K562 (cell line): ENCODE measurements at regions not wholly inside any gene's neighbourhood (a gene's known extent, or its start where the extent isn't known, plus 50 kb on each side); places are given as distances from the start of the nearest gene placed in this dataset.

ENCODE experiments used
- ATAC-seq: fragments of 200-7000 bp; cut with Tn5 transposase; 3 replicates; pipeline ENCODE4 v1.9.1; 2020; ENCODE audit warnings: moderate library complexity
- BruUV-seq: library from RNA; stranded (reverse); fragments of 400-500 nt; replicated peaks from 2 replicates; lab custom pipeline; 2021; lab: Mats Ljungman, UMichigan
- CTCF ChIA-PET: fragments of 300-600 bp; formaldehyde crosslinking; extraction: SDS; loops from one replicate; lab custom pipeline; 2021; ENCODE audit warnings: low intra/inter-chr PET ratio; lab: Yijun Ruan, JAX
- POLR2A ChIA-PET: fragments of 300-600, 350-650 bp; sonication (Branson Sonifier 250); formaldehyde crosslinking; extraction: SDS; loops from one replicate; lab custom pipeline; 2021; ENCODE audit warnings: antibody characterized with exemption, inconsistent platforms; lab: Yijun Ruan, JAX
- DNase-seq, 4 experiments: peaks; one replicate each; pipeline versions ENCODE4 v3.0.0 to v3.0.0-alpha.2; 2011 to 2018; ENCODE audit warnings: low spot score in 3 of 4, mixed read lengths in 3 of 4; ENCODE audit errors: extremely low read depth in 1 of 4
- FAIRE-seq: peaks from 2 replicates; lab custom pipeline; 2011; peaks lifted over from hg19 to GRCh38; lab: Jason Lieb, UNC
- H2AFZ ChIP-seq: 2 replicates; pipeline ENCODE4 v1.6.0; 2011; ENCODE audit warnings: low read depth, low read length, control low read depth, inconsistent platforms
- H3K27ac ChIP-seq: fragments of 200-600 bp; 3 replicates; pipeline ENCODE4 v1.8.0; 2011; ENCODE audit warnings: low read depth, mild to moderate bottlenecking, control low read depth, inconsistent platforms, low read length, moderate library complexity, mixed read lengths; ENCODE audit errors: extremely low read depth
- H3K27me3 ChIP-seq, 2 experiments: fragments of 300-600 bp in 1 of 2; 2 replicates in 1 of 2; 3 replicates in 1 of 2; pipeline versions ENCODE4 v1.6.0 to v1.8.0; 2011; ENCODE audit warnings: inconsistent platforms in 2 of 2, low read length in 2 of 2, mild to moderate bottlenecking in 1 of 2, mixed read lengths in 1 of 2, moderate library complexity in 1 of 2; ENCODE audit not compliant: control insufficient read depth in 2 of 2, insufficient read depth in 2 of 2
- H3K36me3 ChIP-seq: fragments of 300-600 bp; 3 replicates; pipeline ENCODE4 v1.8.0; 2011; ENCODE audit warnings: mild to moderate bottlenecking, low read length, inconsistent platforms; ENCODE audit not compliant: control insufficient read depth, insufficient read depth
- H3K4me1 ChIP-seq, 2 experiments: fragments of 200-600 bp in 1 of 2; replicated peaks in 1 of 2; 2 replicates in 1 of 2; 3 replicates in 1 of 2; pipeline versions ENCODE4 v1.5.1 to v1.8.0; 2011; ENCODE audit warnings: inconsistent platforms in 2 of 2, low read length in 2 of 2, mild to moderate bottlenecking in 1 of 2, mixed read lengths in 1 of 2, moderate library complexity in 1 of 2; ENCODE audit not compliant: control insufficient read depth in 2 of 2, insufficient read depth in 2 of 2
- H3K4me2 ChIP-seq: 2 replicates; pipeline ENCODE4 v1.6.1; 2011; ENCODE audit warnings: low read length, control low read depth, inconsistent platforms, mixed read lengths; ENCODE audit not compliant: insufficient read depth
- H3K4me3 ChIP-seq: fragments of 200-600 bp; sonication (generic), shearing (Covaris generic); 2 replicates; pipeline ENCODE4 v1.5.1; 2016; ENCODE audit warnings: control low read depth, inconsistent platforms
- H3K79me2 ChIP-seq: fragments of 200-600 bp; 3 replicates; pipeline ENCODE4 v1.8.0; 2011; ENCODE audit warnings: low read length, inconsistent platforms; ENCODE audit not compliant: control insufficient read depth, insufficient read depth
- H3K9ac ChIP-seq, 2 experiments: 2 replicates each; pipeline versions ENCODE4 v1.6.0 to v1.6.1; 2011; ENCODE audit warnings: low read depth in 2 of 2, low read length in 2 of 2, control low read depth in 1 of 2, inconsistent platforms in 1 of 2, mild to moderate bottlenecking in 1 of 2, mixed read lengths in 1 of 2; ENCODE audit not compliant: insufficient read depth in 1 of 2
- H3K9me1 ChIP-seq: one replicate; pipeline ENCODE4 v1.6.0; 2011; ENCODE audit warnings: inconsistent platforms, mild to moderate bottlenecking, low read length, moderate library complexity; ENCODE audit not compliant: control insufficient read depth, insufficient read depth
- H3K9me3 ChIP-seq: replicated peaks from 2 replicates; pipeline ENCODE4 v1.5.1; 2011; ENCODE audit warnings: low read depth, low read length, inconsistent platforms; ENCODE audit not compliant: control insufficient read depth, insufficient read depth
- H4K20me1 ChIP-seq: replicated peaks from 2 replicates; pipeline ENCODE4 v1.6.1; 2011; ENCODE audit warnings: low read length, inconsistent platforms, mixed read lengths; ENCODE audit not compliant: control insufficient read depth, insufficient read depth
- CBX8 ChIP-seq: fragments of 200-600 bp; sonication (generic); IDR thresholded peaks from 2 replicates; pipeline ENCODE4 v1.6.1; 2012; ENCODE audit warnings: borderline replicate concordance, mixed run types, low read depth, mild to moderate bottlenecking, moderate library complexity, mixed read lengths, low read length, control low read depth, inconsistent platforms; ENCODE audit not compliant: poor library complexity, severe bottlenecking; ENCODE audit errors: extremely low read depth
- ERF ChIP-seq: fragments of 450-650 bp; formaldehyde crosslinking; IDR thresholded peaks from 2 replicates; pipeline ENCODE4 v1.4.0; 2020; ENCODE audit warnings: mild to moderate bottlenecking, mixed read lengths
- NFRKB ChIP-seq: fragments of 450-650 bp; IDR thresholded peaks from 2 replicates; pipeline ENCODE4 v1.6.1; 2016; ENCODE audit warnings: low read depth
- NR3C1 ChIP-seq: sonication (generic); formaldehyde crosslinking; IDR thresholded peaks from 2 replicates; pipeline ENCODE4 v1.8.1; 2022; ENCODE audit warnings: missing genetic modification reagents
- RBM15 ChIP-seq: fragments of 200-400 bp; formaldehyde crosslinking; IDR thresholded peaks from 2 replicates; pipeline ENCODE4 v1.6.1; 2018; ENCODE audit warnings: mild to moderate bottlenecking, low read length, moderate library complexity; ENCODE audit not compliant: insufficient read depth
- TCFL5 ChIP-seq: fragments of 250-450 bp; sonication (Bioruptor Pico); conservative IDR thresholded peaks from 2 replicates; pipeline ENCODE4 v1.6.1; 2021; ENCODE audit warnings: mild to moderate bottlenecking, moderate library complexity, matching md5 sums
- ZNF384 ChIP-seq: IDR thresholded peaks from 2 replicates; pipeline ENCODE4 v1.6.1; 2012; ENCODE audit warnings: low read depth, low read length, improper control_type of control experiment
- WGBS: fragments of 100-300 bp; shearing (Covaris generic); methylation state at CpG from one replicate; pipeline ENCODE4 v1.1.6; 2016; ENCODE audit warnings: low coverage, mixed read lengths; ENCODE audit not compliant: insufficient coverage; ENCODE audit errors: missing lambda C conversion rate; 5-methylcytosine and 5-hydroxymethylcytosine counted together
- in situ Hi-C: fragments of 300-500 bp; cut with MboI; formaldehyde crosslinking; loops from 4 replicates; pipeline ENCODE4 v1.15.0; 2018; ENCODE audit warnings: inconsistent platforms, mixed read lengths
- intact Hi-C: fragments of 100-400 bp; cut with micrococcal nuclease; formaldehyde crosslinking; loops from 2 replicates; pipeline ENCODE4 v1.14.2; 2022
- TF ChIP-seq, protein P1 (sequence below), 2 experiments: fragments of 450-650 bp; conservative IDR thresholded peaks; 2 replicates each; pipeline ENCODE4 v1.6.1; 2017; ENCODE audit warnings: mild to moderate bottlenecking in 2 of 2, moderate library complexity in 2 of 2

DNA sequence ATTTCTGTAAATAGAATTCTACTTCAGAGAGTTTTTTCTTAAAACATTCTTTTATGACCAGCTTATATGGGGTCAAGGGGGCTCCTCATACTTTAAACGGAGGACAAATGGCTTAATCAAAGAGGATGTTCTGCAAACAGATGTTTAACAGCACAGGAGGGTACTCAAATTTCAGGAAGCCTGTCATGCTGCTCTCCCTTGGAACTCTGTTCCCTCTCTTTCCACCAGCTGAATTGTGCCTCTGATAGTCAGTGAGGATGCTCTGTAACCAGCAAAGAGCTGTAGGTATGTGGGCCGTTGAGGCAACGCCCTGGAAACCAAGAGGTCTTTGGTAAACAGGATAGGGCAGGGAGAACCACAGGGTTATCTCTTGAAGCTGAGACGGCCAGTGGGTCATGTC lies 161.1 kb downstream of the C5orf15 start:
- no peak overlapping the region for H3K4me2 ChIP-seq
- H4K20me1 ChIP-seq = no peaks in the 10 kb centered on the region; the same call in 1 of the 2 replicates
- no peak for ATAC-seq
- H3K9me3 ChIP-seq = no peaks in the 10 kb centered on the region
- no peaks in the 10 kb centered on the region for H3K9me1 ChIP-seq
- no peak overlapping the region for H3K4me3 ChIP-seq
- intact Hi-C loops (no loop called here), in situ Hi-C loops (no loop called here)
- 1% methylated on average over 4 of the region's 4 CpGs for WGBS
- no peak overlapping the region for H3K9ac ChIP-seq
- no peak overlapping the region for H3K27ac ChIP-seq
- H3K36me3 ChIP-seq = no peaks in the 10 kb centered on the region
- POLR2A ChIA-PET = no interaction called here
- H3K4me1 ChIP-seq = no peaks in the 10 kb centered on the region
- FAIRE-seq = no peak
- CTCF ChIA-PET = no interaction called here
- no peak overlapping the region for H2AFZ ChIP-seq
- TF ChIP-seq ZNF384 = no peak
- TF ChIP-seq CBX8 = no peak
- no peak for TF ChIP-seq NR3C1 (CRISPR knock-in tag)
- TF ChIP-seq, protein P1, sequence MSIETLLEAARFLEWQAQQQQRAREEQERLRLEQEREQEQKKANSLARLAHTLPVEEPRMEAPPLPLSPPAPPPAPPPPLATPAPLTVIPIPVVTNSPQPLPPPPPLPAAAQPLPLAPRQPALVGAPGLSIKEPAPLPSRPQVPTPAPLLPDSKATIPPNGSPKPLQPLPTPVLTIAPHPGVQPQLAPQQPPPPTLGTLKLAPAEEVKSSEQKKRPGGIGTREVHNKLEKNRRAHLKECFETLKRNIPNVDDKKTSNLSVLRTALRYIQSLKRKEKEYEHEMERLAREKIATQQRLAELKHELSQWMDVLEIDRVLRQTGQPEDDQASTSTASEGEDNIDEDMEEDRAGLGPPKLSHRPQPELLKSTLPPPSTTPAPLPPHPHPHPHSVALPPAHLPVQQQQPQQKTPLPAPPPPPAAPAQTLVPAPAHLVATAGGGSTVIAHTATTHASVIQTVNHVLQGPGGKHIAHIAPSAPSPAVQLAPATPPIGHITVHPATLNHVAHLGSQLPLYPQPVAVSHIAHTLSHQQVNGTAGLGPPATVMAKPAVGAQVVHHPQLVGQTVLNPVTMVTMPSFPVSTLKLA (conservative IDR thresholded peaks at IDR 0.05) = no peak
- TF ChIP-seq NFRKB = no peak
- no peak for TF ChIP-seq TCFL5 (CRISPR knock-in tag)
- no peak for TF ChIP-seq RBM15
- no peak for TF ChIP-seq ERF (CRISPR knock-in tag)
- no peak for DNase-seq
- BruUV-seq = no TSS peak
- peaks cover 21 to 25% of the 10 kb centered on the region in 2 experiments; a peak in 4 of 5 replicates for H3K27me3 ChIP-seq
- H3K79me2 ChIP-seq = no peaks in the 10 kb centered on the region
